Fibroblast of villous mesenchyme (primary cell): ENCODE measurements at regions not wholly inside any gene's neighbourhood (a gene's known extent, or its start where the extent isn't known, plus 50 kb on each side); places are given as distances from the start of the nearest gene placed in this dataset.
A peak's percentile ranks its signal among the peaks of the same experiment; 100 is the strongest.

Experiments
- DNase-seq: peaks from one replicate; pipeline ENCODE4 v3.0.0-alpha.2; 2010; ENCODE audit warnings: low read depth
- H3K4me3 ChIP-seq: 2 replicates; pipeline ENCODE4 v1.5.1; 2011; ENCODE audit warnings: low read depth, mild to moderate bottlenecking, low read length
- CTCF ChIP-seq: IDR thresholded peaks from 2 replicates; pipeline ENCODE4 v1.5.1; 2012; ENCODE audit warnings: low read depth, mild to moderate bottlenecking, low read length; ENCODE audit not compliant: insufficient read depth

- no peak overlapping the region for H3K4me3 ChIP-seq
- no peak for DNase-seq
- TF ChIP-seq CTCF, result no peak
Measured at GRCh38 chr6:18601516-18602020, 214.4 kb downstream of the RNF144B start.

- DNase-seq, result no peak
- H3K4me3 ChIP-seq, result no peak overlapping the region
- TF ChIP-seq CTCF, result no peak
Measured at GRCh38 chr6:18602931-18603330, 215.8 kb downstream of the RNF144B start.

- DNase-seq, result no peak
- no peak for TF ChIP-seq CTCF
- H3K4me3 ChIP-seq, result no peak overlapping the region
Measured at GRCh38 chr6:18603361-18603760, 216.2 kb downstream of the RNF144B start.

- no peak for TF ChIP-seq CTCF
- H3K4me3 ChIP-seq, result no peak overlapping the region
- no peak for DNase-seq
Measured at GRCh38 chr6:18605841-18606240, 218.7 kb downstream of the RNF144B start.

- DNase-seq, result no peak
- H3K4me3 ChIP-seq, result no peak overlapping the region
- no peak for TF ChIP-seq CTCF
Measured at GRCh38 chr6:18609715-18610114, 222.6 kb downstream of the RNF144B start.

- no peak for TF ChIP-seq CTCF
- no peak overlapping the region for H3K4me3 ChIP-seq
- DNase-seq, result peak; percentile 3
Measured at GRCh38 chr6:18613319-18613925, 226.3 kb downstream of the RNF144B start.

GRCh38 chr6:18629571-18629970 is 242.4 kb downstream of the RNF144B start:
- DNase-seq, result no peak
- no peak for TF ChIP-seq CTCF
- no peak overlapping the region for H3K4me3 ChIP-seq
